Thymus (tissue), 11 donors: ENCODE measurements at regions not wholly inside any gene's neighbourhood (a gene's known extent, or its start where the extent isn't known, plus 50 kb on each side); places are given as distances from the start of the nearest gene placed in this dataset.

Experiments
- DNase-seq, 9 donors: peaks; one replicate each; pipeline ENCODE4 v3.0.0-alpha.2; 2013; ENCODE audit warnings: low spot score in 9 of 9, low read depth in 6 of 9, missing footprints in 1 of 9
- H3K27ac ChIP-seq, 2 donors: one replicate each; pipeline ENCODE4 v1.5.1; 2013; ENCODE audit warnings: control low read depth in 1 of 2, low read depth in 1 of 2, low read length in 1 of 2, mild to moderate bottlenecking in 1 of 2, moderate library complexity in 1 of 2
- H3K27me3 ChIP-seq, 2 donors: one replicate each; pipeline ENCODE4 v1.5.1; 2013; ENCODE audit warnings: low read length in 1 of 2; ENCODE audit not compliant: control insufficient read depth in 2 of 2, insufficient read depth in 1 of 2
- H3K36me3 ChIP-seq, 2 donors: one replicate each; pipeline ENCODE4 v1.5.1; 2013; ENCODE audit warnings: low read length in 1 of 2, mild to moderate bottlenecking in 1 of 2, moderate library complexity in 1 of 2; ENCODE audit not compliant: control insufficient read depth in 2 of 2, insufficient read depth in 2 of 2
- H3K4me1 ChIP-seq, 2 donors: one replicate each; pipeline ENCODE4 v1.5.1; 2013; ENCODE audit warnings: low read length in 2 of 2; ENCODE audit not compliant: control insufficient read depth in 2 of 2, insufficient read depth in 2 of 2
- H3K4me3 ChIP-seq, 2 donors: one replicate each; pipeline ENCODE4 v1.5.1; 2013; ENCODE audit warnings: low read length in 2 of 2, control low read depth in 1 of 2, mild to moderate bottlenecking in 1 of 2
- H3K9me3 ChIP-seq, 2 donors: one replicate each; pipeline ENCODE4 v1.5.1; 2013; ENCODE audit warnings: low read length in 1 of 2, mild to moderate bottlenecking in 1 of 2; ENCODE audit not compliant: control insufficient read depth in 2 of 2, insufficient read depth in 1 of 2
- WGBS: extraction: QIAGEN DNeasy Blood & Tissue Kit; methylation state at CpG from one replicate; pipeline ENCODE4 v1.1.7; 2013; 5-methylcytosine and 5-hydroxymethylcytosine counted together
- donor health status: healthy.

GRCh38 chr3:13209634-13209997, 136.4 kb upstream of the IQSEC1 start:
- Histone ChIP-seq H3K27ac (no peak overlapping the region), H3K36me3 (no peaks in the 10 kb centered on the region), H3K4me1 (no peaks in the 10 kb centered on the region), H3K9me3 (no peaks in the 10 kb centered on the region), H3K4me3 (no peak overlapping the region), H3K27me3 (peaks cover 2 to 16% of the 10 kb centered on the region in 2 donors)
- no peak for DNase-seq
- 96% methylated on average over 6 of the region's 6 CpGs for WGBS

- Histone ChIP-seq H3K4me3 (no peak overlapping the region), H3K36me3 (no peaks in the 10 kb centered on the region), H3K9me3 (no peaks in the 10 kb centered on the region), H3K4me1 (no peaks in the 10 kb centered on the region), H3K27ac (no peak overlapping the region), H3K27me3 (peaks cover 8 to 23% of the 10 kb centered on the region in 2 donors)
- WGBS: 93% methylated on average over 17 of the region's 17 CpGs
- DNase-seq: no peak
Observed at GRCh38 chr3:13208706-13209633, 135.7 kb upstream of the IQSEC1 start.

- H3K27ac ChIP-seq: no peak overlapping the region
- peaks cover 16 to 31% of the 10 kb centered on the region in 2 donors for H3K27me3 ChIP-seq
- H3K4me1 ChIP-seq: no peaks in the 10 kb centered on the region
- no peaks in the 10 kb centered on the region for H3K9me3 ChIP-seq
- no peak for DNase-seq
- 93% methylated on average over 11 of the region's 11 CpGs for WGBS
- H3K36me3 ChIP-seq: no peaks in the 10 kb centered on the region
- H3K4me3 ChIP-seq: no peak overlapping the region
Observed at GRCh38 chr3:13207975-13208705, 134.9 kb upstream of the IQSEC1 start.

- 96% methylated on average over 9 of the region's 9 CpGs for WGBS
Observed at GRCh38 chr3:13207578-13207922, 134.3 kb upstream of the IQSEC1 start.

DNA sequence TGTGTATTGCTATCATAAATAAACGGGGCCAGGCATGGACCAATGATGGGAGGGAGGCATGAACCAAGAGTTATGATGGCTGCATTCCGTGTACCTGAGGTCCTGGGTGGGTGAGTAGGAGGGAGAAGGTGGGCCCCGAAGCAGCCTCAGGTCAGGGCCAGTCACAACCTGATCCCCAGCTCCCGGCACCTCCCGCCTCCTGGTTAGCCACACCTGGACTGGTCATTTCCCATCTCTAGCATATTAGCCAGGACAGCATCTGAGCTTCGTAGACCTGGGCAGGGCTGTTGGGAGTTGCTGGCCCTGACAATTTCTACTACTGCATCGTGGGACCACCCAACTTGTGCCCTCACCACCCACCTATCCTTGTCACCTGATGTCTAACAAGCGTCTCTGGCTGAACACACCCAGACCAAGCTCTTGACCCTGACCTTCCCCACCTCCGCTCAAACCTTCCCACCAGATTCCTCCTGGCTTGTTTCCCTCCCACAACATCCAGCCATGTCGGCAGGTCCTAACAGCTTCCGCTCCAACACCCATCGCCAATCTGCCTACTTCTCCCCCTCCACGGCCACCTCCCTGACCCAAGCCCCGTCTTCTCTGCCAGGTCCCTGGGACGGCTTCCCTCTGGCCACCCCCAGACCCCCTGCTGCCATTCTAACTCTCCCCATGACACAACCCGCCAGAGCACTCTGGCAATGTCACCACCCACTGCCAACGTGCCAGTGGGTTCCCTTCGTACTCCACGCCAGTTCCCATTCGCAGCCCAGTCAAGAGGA, 133.8 kb upstream of the IQSEC1 start:
- Histone ChIP-seq H3K9me3 (no peaks in the 10 kb centered on the region), H3K4me3 (no peak overlapping the region), H3K36me3 (no peaks in the 10 kb centered on the region), H3K4me1 (no peaks in the 10 kb centered on the region), H3K27me3 (peaks cover 16 to 41% of the 10 kb centered on the region in 2 donors), H3K27ac (no peak overlapping the region)
- 89% methylated on average over 20 of the region's 20 CpGs for WGBS
- no peak for DNase-seq

More at GRCh38 chr3:13207578-13207922, 134.3 kb upstream of the IQSEC1 start:
- no peak for DNase-seq
- Histone ChIP-seq H3K4me1 (no peaks in the 10 kb centered on the region), H3K27me3 (peaks cover 16 to 37% of the 10 kb centered on the region in 2 donors), H3K36me3 (no peaks in the 10 kb centered on the region), H3K27ac (no peak overlapping the region), H3K9me3 (no peaks in the 10 kb centered on the region), H3K4me3 (no peak overlapping the region)

DNA sequence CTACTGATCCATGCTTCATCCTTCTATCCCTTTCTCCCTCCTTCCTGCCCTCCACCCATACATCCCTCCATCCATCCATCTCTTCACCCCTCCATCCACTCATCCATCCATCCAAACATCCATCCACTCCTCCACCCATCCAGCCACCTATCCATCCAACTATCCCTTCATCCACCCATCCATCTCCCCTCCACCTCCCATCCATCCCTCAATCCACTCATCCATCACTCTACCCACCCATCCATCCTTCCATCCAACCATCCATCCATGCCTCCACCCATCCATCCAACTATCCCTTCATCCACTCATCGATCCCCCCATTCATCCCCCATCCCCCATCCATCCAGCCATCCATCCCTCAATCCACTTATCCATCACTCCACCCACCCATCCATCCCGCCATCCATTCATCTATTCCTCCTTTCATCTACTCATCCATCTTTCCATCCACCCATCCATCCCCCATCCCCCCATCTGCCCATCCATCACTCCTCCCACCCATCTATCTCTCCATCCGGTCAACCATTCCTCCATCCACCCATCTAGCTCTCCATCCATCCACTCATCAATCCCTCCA, 132.4 kb upstream of the IQSEC1 start:
- Histone ChIP-seq H3K27ac (no peak overlapping the region), H3K9me3 (no peaks in the 10 kb centered on the region), H3K4me1 (no peaks in the 10 kb centered on the region), H3K27me3 (peaks cover 16 to 51% of the 10 kb centered on the region in 2 donors), H3K4me3 (no peak overlapping the region), H3K36me3 (no peaks in the 10 kb centered on the region)
- DNase-seq: no peak
- WGBS: 96% methylated on average over 3 of the region's 3 CpGs

DNA sequence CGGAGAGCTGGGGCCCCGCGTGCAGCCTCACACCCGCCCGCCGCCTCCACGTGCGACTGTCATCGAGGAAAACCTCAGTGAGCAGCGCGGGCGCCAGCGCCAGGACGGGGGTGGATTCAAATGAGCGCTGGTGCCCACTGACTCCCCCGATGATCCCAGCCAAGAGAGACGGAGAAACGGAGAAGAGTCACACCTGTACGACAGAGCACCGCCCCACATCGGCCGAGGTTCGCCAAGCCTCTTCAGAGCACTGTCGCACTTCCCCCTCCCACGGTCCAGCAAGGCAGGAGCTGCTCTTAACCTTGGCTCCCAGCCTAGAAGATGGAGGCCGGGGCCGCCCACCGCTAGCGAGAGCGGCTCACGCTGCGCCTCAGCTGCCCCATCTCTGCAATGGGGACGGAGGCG, 130.9 kb upstream of the IQSEC1 start:
- no peaks in the 10 kb centered on the region for H3K4me1 ChIP-seq
- no peak for DNase-seq
- 19% methylated on average over 34 of the region's 34 CpGs for WGBS
- no peak overlapping the region for H3K27ac ChIP-seq
- peaks cover 16 to 54% of the 10 kb centered on the region in 2 donors for H3K27me3 ChIP-seq
- H3K9me3 ChIP-seq: no peaks in the 10 kb centered on the region
- no peak overlapping the region for H3K4me3 ChIP-seq
- H3K36me3 ChIP-seq: no peaks in the 10 kb centered on the region

GRCh38 chr3:13203398-13204176, 130.4 kb upstream of the IQSEC1 start:
- H3K36me3 ChIP-seq: no peaks in the 10 kb centered on the region
- H3K9me3 ChIP-seq: no peaks in the 10 kb centered on the region
- DNase-seq: no peak
- no peak overlapping the region for H3K27ac ChIP-seq
- WGBS: 79% methylated on average over 22 of the region's 22 CpGs
- peaks cover 16 to 52% of the 10 kb centered on the region in 2 donors for H3K27me3 ChIP-seq
- H3K4me1 ChIP-seq: no peaks in the 10 kb centered on the region
- no peak overlapping the region for H3K4me3 ChIP-seq
